Coronary artery (tissue), 2 donors: ENCODE measurements at regions not wholly inside any gene's neighbourhood (a gene's known extent, or its start where the extent isn't known, plus 50 kb on each side); places are given as distances from the start of the nearest gene placed in this dataset.
"Not testable (repeated sequence)": the region's sequence is repeated elsewhere in the genome, so short reads cannot be mapped to it uniquely, and the experiment has no call there.

ENCODE experiments used
- DNase-seq: peaks from one replicate; pipeline ENCODE4 v3.0.0-alpha.2; 2017; ENCODE audit warnings: low spot score
- H3K27ac ChIP-seq, 2 donors: fragments of 200-600 bp; sonication (generic); one replicate each; pipeline ENCODE4 v1.5.1; 2016 to 2019
- H3K4me3 ChIP-seq: fragments of 200-600 bp; sonication (generic); 2 replicates; pipeline ENCODE4 v1.5.1; 2016; ENCODE audit warnings: mild to moderate bottlenecking, moderate library complexity
- TF ChIP-seq, protein P1 (sequence below): fragments of 200-600 bp; sonication (generic); IDR thresholded peaks from one replicate; pipeline ENCODE4 v1.5.1; 2019; ENCODE audit warnings: antibody characterized with exemption

DNA sequence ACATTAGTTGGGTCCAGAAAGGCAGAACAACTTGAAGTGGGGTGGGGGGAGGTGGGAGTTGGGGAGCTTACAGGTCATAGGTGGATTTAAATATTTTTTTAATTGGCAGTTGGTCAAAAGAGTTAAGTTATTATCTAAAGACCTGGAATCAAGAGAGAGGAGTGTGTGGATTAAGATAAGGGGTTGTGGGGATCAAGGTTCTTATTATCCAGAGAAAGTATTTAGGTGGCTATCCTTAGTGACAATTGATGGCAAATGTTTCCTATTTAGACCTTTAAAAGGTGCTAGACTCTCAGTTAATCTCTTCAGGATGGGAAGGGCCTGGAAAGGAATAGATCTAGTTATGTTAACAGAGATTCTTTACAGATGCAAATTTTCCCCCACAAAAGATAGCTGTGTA is 120.7 kb upstream of the OR9Q1 start:
- H3K27ac ChIP-seq = no peak overlapping the region

DNA sequence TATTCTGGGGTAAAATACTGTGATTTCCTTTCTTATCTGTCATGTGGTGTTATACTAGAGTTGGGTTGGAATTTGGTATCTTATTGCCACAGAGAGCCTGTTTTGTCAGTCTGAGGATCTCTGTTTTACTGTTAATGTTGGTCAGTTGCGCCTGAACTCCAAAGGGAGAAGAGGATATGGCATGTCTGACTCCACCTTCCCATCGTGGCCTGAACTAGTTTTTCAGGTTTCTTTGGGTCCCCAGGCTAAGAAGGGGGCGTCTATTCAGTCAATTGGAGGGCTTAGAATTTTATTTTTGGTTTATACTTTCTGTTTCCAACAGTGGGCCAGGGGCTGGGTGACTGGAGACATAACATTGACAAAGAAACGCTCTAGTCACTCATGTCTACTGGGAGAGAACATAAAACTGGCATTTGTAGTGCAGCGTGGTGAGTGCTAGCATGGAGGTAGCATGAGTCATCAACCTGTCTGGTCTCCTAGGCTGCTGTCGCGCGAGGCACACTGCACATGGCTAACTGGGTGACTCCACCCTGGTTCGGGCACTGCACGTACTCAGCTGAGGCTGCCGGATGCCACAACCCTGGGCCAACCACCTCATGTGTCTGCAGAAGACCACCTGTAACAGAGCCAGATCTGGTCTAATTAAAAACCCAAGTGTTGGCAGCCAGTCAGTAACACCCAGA is 120.1 kb upstream of the OR9Q1 start:
- TF ChIP-seq, protein P1, sequence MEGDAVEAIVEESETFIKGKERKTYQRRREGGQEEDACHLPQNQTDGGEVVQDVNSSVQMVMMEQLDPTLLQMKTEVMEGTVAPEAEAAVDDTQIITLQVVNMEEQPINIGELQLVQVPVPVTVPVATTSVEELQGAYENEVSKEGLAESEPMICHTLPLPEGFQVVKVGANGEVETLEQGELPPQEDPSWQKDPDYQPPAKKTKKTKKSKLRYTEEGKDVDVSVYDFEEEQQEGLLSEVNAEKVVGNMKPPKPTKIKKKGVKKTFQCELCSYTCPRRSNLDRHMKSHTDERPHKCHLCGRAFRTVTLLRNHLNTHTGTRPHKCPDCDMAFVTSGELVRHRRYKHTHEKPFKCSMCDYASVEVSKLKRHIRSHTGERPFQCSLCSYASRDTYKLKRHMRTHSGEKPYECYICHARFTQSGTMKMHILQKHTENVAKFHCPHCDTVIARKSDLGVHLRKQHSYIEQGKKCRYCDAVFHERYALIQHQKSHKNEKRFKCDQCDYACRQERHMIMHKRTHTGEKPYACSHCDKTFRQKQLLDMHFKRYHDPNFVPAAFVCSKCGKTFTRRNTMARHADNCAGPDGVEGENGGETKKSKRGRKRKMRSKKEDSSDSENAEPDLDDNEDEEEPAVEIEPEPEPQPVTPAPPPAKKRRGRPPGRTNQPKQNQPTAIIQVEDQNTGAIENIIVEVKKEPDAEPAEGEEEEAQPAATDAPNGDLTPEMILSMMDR = no peak
- DNase-seq = no peak
- H3K4me3 ChIP-seq = no peak overlapping the region
- no peak overlapping the region for H3K27ac ChIP-seq

More for the DNA sequence above, 120.7 kb upstream of the OR9Q1 start:
- no peak for DNase-seq
- H3K4me3 ChIP-seq = no peak overlapping the region
- TF ChIP-seq, protein P1 = no peak

DNA sequence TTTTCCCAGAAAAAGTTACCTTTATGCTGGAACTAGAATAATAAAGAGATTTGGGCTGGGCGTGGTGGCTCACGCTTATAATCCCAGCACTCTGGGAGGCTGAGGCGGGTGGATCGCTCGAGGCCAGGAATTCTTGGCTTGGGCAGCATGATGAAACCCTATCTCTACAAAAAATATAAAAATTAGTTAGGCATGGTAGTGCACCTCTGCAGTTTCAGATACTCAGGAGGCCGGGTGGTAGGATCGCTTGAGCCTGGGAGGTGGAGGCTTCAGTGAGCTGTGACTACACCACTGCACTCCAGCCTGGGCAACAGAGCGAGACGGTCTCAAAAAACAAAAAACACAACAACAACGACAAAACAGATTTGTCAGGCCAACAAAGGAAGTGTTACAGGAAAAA is 119.3 kb upstream of the OR9Q1 start:
- TF ChIP-seq, protein P1 = no peak
- DNase-seq = no peak
- Histone ChIP-seq H3K27ac (no peak overlapping the region), H3K4me3 (no peak overlapping the region)

DNA sequence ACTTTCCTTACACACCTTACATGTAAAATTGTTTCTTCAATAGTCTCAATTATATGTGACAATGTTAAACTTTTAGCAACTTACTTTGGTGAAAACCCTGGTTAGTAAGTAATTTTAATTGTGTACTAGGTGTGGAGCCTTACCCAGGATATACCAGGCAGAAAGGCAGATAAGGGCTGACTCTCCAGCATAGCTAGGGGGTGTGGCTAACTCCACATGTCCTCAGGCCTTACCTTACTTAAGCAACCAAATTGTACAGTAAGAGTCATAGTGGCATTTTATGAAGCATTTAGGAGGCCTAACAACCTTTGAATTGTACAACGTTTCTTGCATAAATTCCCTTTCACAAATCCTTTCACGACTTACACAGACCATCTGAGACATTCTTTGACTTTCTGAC is 118.2 kb upstream of the OR9Q1 start:
- no peak for DNase-seq
- Histone ChIP-seq H3K27ac (no peak overlapping the region), H3K4me3 (no peak overlapping the region)
- TF ChIP-seq, protein P1 = no peak

DNA sequence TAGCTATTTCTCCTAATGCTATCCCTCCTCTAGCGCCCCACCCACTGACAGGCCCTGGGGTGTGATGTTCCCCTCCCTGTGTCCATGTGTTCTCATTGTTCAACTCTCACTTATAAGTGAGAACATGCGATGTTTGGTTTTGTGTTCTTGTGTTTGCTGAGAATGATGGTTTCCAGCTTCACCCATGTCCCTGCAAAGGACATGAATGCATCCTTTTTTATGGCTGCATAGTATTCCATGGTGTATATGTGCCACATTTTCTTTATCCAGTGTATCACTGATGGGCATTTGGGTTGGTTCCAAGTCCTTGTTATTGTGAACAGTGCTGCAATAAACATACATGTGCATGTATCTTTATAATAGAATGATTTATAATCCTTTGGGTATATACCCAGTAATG is 115.3 kb upstream of the OR9Q1 start:
- DNase-seq, H3K27ac ChIP-seq, H3K4me3 ChIP-seq: not testable (repeated sequence)

DNA sequence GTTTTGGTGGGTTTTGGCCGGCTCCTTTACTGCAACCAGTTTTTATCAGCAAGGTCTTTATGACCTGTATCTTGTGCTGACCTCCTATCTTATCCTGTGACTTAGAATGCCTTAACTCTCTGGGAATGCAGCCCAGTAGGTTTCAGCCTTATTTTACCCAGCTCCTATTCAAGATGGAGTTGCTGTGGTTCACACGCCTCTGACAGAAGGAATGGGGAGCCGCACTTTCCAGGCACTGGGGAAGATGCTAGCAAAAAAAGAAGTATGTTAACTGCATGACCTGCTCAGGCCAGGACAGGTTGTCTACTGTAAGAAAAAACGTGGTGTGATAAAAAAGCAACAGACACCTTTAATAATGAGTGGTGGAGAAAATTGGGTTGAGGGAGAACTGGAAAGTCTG is 112.2 kb upstream of the OR9Q1 start:
- not testable (repeated sequence) for H3K27ac ChIP-seq, H3K4me3 ChIP-seq, DNase-seq

DNA sequence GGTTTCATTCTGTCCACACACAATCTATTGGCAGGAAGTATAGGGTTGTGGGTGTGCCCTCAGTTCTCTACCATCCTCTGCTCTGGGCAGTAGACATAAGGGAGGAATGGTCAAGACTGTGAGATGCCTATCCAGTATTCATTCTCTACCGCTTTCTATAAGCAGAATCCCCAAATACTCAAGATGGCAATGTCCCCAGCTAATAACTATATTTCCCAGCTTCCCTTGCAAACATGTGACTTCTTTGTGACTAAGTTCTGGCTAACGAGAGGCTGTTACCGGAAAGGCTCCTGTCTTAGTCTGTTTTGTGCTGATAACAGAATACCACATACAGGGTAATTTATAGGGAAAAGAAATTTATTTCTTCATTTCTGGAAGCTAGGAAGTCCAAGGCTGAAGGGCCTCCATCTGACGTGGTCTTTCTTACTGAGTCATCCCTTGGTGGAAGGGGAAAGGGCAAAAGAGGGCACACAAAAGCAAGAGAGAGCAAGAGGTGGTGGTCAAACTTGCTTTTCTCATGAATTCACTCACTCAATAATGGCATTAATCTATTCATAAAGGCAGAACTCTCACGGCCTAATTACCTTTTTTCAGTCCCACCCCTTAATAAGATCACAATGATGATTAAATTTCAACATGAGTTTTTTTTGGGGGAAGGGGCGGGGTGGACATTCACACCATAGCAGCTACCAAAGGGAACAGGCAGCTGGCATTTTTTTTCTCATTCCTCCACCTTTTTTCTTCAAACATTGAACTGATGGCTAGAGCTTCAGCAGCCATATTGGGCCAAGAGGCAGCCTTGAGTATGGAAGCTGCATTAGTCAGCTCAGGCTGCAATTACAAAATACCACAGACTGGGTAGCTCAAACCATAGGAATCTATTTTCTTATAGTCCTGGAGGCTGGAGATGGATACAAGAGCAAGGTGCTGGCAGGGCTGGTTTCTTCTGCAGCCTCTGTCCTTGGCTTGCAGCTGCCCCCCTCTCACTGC is 109.7 kb upstream of the OR9Q1 start:
- H3K4me3 ChIP-seq = no peak overlapping the region
- no peak overlapping the region for H3K27ac ChIP-seq
- DNase-seq = no peak
- TF ChIP-seq, protein P1 = no peak

DNA sequence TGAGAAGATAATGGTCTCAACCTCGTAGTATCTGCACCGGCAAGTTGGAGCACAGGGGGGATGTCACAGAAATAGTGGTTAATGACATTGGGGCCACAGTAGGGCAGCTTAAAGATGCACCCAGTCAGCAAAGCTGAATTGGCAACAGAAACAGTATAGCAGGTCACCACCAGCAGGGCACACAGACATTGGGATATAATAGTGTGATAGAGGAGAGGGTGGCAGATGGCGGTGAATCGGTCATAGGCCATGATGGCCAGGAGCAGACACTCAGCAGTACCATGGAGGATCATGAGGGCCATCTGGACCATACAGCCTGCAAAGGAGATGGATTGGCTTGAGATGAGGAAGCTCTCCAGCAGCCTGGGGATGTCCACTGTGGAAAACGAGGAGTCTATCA is 106.0 kb upstream of the OR9Q1 start:
- DNase-seq = no peak
- TF ChIP-seq, protein P1 = no peak
- Histone ChIP-seq H3K27ac (no peak overlapping the region), H3K4me3 (no peak overlapping the region)
